ENCODE measurements at regions not wholly inside any gene's neighbourhood (a gene's known extent, or its start where the extent isn't known, plus 50 kb on each side); places are given as distances from the start of the nearest gene placed in this dataset.

GRCh38 chr16:79303206-79303605 is 297.3 kb downstream of the MAF start:
- no peak for DNase-seq (ENCODE audit: low read depth in 2 of 3, low spot score in 1 of 3)

GRCh38 chr16:79302731-79303130 is 297.8 kb downstream of the MAF start:
- DNase-seq (ENCODE audit: low read depth in 2 of 3, low spot score in 1 of 3) = no peak

- DNase-seq (ENCODE audit: low read depth in 2 of 3, low spot score in 1 of 3) = no peak
These were observed 299.5 kb downstream of the MAF start for GRCh38 chr16:79301051-79301450.

DNA sequence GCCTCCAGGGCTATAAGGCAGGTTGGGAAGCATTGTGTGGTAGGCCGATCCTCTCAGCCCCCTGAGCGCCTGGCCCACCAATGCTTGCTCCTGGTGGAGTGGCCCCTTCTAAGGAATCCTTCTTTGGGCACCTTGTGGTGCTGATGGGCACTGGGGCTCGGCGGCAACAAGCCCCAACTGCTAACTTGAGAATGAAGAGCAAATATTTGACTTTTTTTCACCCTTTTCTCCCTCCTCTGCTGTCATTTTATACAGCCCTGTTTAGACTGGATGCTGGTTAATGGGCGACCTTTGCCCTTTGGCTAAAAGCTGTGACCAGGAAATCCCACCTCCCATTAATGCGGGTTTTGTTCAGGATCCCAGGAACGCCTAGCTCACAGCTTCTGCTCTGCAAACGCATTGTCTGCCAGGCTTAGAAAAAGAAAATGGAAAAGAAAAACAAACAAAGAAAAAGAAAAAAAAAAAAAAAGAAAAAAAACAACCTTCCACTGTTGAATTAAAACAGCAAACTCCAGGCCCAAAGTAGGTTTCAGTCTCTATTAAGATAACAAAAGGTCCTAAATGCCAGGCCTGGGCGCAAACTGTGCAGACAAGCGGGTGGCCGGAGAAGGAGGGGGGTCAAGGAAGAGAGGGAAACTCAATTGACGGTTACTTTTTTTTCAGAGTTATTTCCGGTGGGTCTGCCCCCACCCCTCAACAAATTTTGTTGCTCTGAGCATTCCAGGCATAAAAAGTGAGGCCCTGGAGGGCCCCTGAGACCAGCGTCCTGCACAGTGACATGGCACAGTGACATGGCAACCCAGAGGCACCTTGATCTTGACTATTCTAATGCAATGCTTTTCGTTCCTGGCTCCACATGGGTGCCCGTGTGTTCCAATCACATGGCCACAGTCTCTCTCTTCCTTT is 301.4 kb downstream of the MAF start:
- DNase-seq (ENCODE audit: low read depth in 2 of 3, low spot score in 1 of 3) = no peak

- DNase-seq (ENCODE audit: low read depth in 2 of 3, low spot score in 1 of 3) = no peak
These were observed 302.1 kb downstream of the MAF start for GRCh38 chr16:79298476-79298875.

- DNase-seq (ENCODE audit: low read depth in 2 of 3, low spot score in 1 of 3) = no peak
These were observed 302.7 kb downstream of the MAF start for GRCh38 chr16:79297805-79298204.

GRCh38 chr16:79297296-79297695 is 303.2 kb downstream of the MAF start:
- no peak for DNase-seq (ENCODE audit: low read depth in 2 of 3, low spot score in 1 of 3)

GRCh38 chr16:79296491-79296890 is 304.0 kb downstream of the MAF start:
- DNase-seq (ENCODE audit: low read depth in 2 of 3, low spot score in 1 of 3) = no peak

DNA sequence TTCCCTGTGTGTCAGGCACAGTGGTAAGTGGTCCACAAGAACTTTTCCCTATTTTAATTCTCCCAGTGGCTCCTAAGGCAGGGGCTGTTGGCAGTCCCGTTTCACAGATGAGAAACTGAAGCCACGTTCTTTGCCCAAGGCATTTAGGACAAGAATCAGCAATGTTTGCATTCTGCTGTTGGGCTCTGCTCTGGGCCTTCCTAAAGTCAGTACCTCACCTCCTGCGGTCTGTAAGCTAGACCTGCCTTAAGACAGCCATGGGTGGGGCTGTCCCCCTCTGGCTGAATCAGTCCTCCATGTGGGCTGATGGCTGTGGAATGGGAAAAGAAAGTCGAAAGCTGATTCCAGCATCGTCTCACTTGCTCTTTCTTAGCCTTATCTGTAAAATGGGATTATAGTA is 304.8 kb downstream of the MAF start:
- no peak for DNase-seq (ENCODE audit: low read depth in 2 of 3, low spot score in 1 of 3)

DNA sequence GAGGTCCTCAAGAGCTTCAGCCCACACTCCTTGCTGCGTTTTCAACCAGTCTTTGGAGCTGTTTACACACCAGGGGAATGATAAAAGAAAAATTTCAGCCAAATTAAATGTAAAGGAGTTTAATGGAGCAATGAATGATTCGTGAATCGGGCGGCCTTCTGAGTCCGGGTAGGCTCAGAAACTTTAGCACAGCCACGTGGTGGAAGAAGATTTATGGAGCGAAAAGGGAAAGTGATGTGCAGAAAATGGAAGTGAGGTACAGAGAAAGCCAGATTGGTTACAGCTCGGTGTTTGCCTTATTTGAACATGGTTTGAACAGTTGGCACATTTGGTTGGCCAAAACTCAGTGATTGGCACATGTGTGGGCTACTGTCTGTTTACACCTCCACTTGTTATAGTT is 305.4 kb downstream of the MAF start:
- no peak for DNase-seq (ENCODE audit: low read depth in 2 of 3, low spot score in 1 of 3)

- DNase-seq (ENCODE audit: low read depth in 2 of 3, low spot score in 1 of 3) = no peak
These were observed 306.0 kb downstream of the MAF start for GRCh38 chr16:79294568-79294967.

- DNase-seq (ENCODE audit: low read depth in 2 of 3, low spot score in 1 of 3) = no peak
These were observed 306.6 kb downstream of the MAF start for GRCh38 chr16:79293836-79294460.

DNA sequence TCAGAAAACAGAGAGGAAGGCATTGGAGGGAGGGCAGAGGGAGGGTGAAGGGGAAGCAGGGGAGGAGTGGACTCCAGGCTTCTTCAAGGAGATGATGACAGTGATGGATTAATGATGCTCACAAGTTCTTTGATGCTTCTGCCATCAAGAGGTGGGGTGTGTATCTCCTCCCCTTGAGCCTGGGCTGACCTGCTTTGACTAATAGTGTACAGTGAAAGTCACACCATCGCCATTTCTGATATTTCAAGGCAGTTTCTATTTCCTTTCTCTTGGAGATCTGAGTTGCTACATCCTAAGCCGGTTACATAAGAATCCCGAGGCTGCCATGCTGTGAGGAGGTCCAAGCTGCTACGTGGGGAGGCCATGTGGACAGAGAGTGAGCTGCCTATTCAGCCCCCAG is 312.5 kb downstream of the MAF start:
- DNase-seq (ENCODE audit: low read depth in 2 of 3, low spot score in 1 of 3) = no peak

GRCh38 chr16:79287424-79287917 is 313.1 kb downstream of the MAF start:
- no peak for DNase-seq (ENCODE audit: low read depth in 2 of 3, low spot score in 1 of 3)

DNA sequence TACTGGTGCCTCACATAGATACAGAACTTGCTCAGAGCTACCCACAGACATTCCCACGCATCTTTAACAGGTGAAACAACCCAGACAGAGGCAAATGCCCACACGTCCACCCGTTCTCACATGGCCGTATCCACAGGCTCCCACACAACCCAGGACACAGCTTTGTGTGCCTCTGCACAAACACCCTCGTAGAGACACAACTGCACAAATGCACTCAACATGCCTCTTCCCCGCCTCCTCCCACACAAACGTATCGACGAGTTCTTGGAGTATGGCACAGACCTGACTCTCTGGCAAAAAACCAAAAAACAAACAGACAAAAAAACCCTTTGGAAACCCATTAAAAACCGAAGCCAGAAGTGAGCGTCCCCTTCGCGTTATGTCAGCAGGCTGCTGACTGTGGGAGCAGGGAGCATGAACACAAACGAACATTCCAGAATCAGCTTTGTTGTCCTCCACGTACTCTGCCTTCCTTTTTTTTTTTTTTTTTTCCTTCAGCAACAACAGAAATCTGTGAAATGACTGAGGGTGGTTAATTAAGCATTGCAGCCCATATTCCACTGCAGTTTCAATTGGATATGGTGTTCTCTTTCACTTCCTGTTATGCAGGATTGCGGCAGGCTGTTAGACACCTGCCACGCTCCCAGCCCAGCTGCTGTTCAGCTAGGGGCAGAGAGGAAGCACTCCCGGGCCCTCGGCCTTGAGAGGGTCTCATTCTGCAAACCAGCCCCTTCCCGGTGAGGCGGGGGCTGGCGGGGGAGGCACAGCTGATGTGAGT is 313.7 kb downstream of the MAF start:
- peak in 1 of 3 donors; percentile 36 for DNase-seq (ENCODE audit: low read depth in 2 of 3, low spot score in 1 of 3)

GRCh38 chr16:79284766-79285165 is 315.8 kb downstream of the MAF start:
- DNase-seq (ENCODE audit: low read depth in 2 of 3, low spot score in 1 of 3) = no peak

- DNase-seq (ENCODE audit: low read depth in 2 of 3, low spot score in 1 of 3) = peak in 1 of 3 donors; percentile 29
These were observed 317.0 kb downstream of the MAF start for GRCh38 chr16:79283578-79283977.

GRCh38 chr16:79282806-79283205 is 317.7 kb downstream of the MAF start:
- DNase-seq (ENCODE audit: low read depth in 2 of 3, low spot score in 1 of 3) = no peak

DNA sequence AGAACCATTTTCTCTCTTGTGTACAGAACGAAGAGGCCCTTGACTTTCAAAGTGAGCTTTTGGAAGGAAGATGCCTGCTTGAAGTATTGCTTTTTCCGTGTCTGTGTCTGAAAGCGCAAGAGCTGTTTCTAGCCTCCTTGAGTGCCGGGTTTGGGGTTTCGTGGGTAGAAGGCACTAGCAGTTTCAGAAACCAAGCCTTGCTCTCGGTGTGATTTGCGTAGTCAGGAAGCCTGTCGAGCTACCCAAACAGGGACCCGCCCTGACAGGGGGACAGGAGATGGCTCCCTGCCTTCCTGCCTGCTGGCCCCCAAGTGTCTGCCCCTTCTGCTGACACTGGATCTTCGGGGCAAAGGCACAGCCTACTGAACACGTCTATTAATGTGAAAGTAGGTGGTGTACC is 322.0 kb downstream of the MAF start:
- peak in 2 of 3 donors; percentile 63 to 66 for DNase-seq (ENCODE audit: low read depth in 2 of 3, low spot score in 1 of 3)

DNA sequence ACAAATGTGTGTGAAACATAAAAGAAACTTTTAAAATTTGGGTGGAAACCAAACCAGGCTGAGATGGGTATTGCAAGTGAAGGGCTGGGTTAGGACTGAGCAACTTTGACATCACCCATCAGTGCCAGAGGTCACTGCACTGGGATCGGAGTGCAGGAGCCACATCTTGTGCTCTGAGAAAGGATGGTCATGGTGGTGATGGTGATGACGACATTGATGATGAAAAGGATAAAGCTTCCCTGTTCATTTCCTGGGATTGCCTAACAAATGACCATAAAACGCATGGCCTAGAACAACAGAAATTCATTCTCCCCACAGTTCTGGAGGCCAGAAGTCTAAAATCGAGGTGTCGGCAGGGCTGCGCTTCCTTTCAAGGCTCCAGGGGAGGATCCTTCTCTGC is 324.0 kb downstream of the MAF start:
- no peak for DNase-seq (ENCODE audit: low read depth in 2 of 3, low spot score in 1 of 3)

DNA sequence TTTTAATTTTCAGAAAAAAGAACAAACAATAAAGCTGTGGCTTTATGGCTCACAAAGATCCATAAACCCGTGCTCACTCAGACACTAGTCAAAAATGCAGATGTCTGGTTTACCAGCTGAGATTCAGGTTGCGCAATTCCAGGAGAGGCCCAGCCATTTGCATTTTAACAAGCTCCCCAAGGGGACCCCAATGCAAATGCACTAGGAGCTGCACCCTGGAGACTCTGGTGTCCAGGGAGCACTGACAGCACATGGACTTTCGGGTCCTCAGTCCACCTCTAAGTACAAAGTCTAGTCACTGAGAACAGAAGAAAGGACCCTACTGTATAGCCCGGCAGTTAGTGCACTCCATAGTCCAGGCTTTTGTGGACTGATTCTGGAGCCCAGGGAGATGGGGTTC is 326.3 kb downstream of the MAF start:
- no peak for DNase-seq (ENCODE audit: low read depth in 2 of 3, low spot score in 1 of 3)

DNA sequence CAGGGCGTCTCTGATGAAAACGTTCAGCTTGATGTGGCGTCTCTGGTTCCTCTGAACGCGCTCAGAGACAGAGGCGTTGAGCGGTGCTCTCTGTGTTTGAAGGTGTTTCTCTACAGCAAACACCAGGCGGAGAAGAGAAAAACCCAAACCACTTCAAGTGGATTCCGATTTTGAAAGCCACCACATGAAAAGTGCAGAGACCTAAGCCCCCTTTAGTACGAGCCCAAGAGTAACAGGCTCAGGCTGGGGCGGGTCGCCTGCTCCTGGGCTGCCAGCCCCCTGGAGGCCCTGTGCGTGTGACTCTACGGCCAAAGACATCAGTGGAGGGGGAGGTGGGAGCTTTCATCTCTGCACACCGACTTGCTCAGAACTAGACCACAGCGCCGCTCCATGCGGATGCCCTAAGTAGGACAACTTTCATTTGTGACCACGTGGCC is 328.4 kb downstream of the MAF start:
- peak in 2 of 3 donors; percentile 63 to 69 for DNase-seq (ENCODE audit: low read depth in 2 of 3, low spot score in 1 of 3)

Measured in stimulated activated CD4-positive, alpha-beta T cell treated with anti-CD3 and anti-CD28 coated beads, Interleukin-12 subunit alpha, Interleukin-12 subunit beta, amount 100 ng/mL, for 48 hours (primary cell).